K562 (cell line): ENCODE measurements at regions not wholly inside any gene's neighbourhood (a gene's known extent, or its start where the extent isn't known, plus 50 kb on each side); places are given as distances from the start of the nearest gene placed in this dataset.

Experiments
- ARNT ChIP-seq, 2 experiments: fragments of 450-650 bp; IDR thresholded peaks; 2 replicates each; pipeline ENCODE4 v1.6.1; 2016; ENCODE audit warnings: mild to moderate bottlenecking in 1 of 2
- CHD1 ChIP-seq: fragments of 200-600 bp; sonication (generic); IDR thresholded peaks from one replicate; pipeline ENCODE4 v1.6.1; 2012; ENCODE audit warnings: mild to moderate bottlenecking, moderate library complexity, low read length, inconsistent platforms
- E2F5 ChIP-seq: sonication (generic); formaldehyde crosslinking; IDR thresholded peaks from 2 replicates; pipeline ENCODE4 v1.8.0; 2022; ENCODE audit warnings: mild to moderate bottlenecking, missing genetic modification reagents
- EZH2 ChIP-seq: IDR thresholded peaks from 2 replicates; pipeline ENCODE4 v1.6.1; 2012; ENCODE audit warnings: low read depth, mild to moderate bottlenecking, inconsistent platforms, low read length, borderline replicate concordance
- KDM5B ChIP-seq: fragments of 200-600 bp; sonication (generic); IDR thresholded peaks from 2 replicates; pipeline ENCODE4 v1.6.1; 2012; ENCODE audit warnings: low read depth, mild to moderate bottlenecking, moderate library complexity, low read length, control low read depth, inconsistent platforms; ENCODE audit not compliant: insufficient replicate concordance
- POLR2A ChIP-seq: fragments of 450-650 bp; conservative IDR thresholded peaks from 2 replicates; pipeline ENCODE4 v1.6.1; 2016
- REST ChIP-seq, 2 experiments: fragments of 450-650 bp; formaldehyde crosslinking in 1 of 2; IDR thresholded peaks; 2 replicates each; pipeline versions ENCODE4 v1.4.0 to v1.6.1; 2014 to 2020; ENCODE audit warnings: mild to moderate bottlenecking in 2 of 2, borderline replicate concordance in 1 of 2, low read depth in 1 of 2
- RFX5 ChIP-seq: IDR thresholded peaks from 2 replicates; pipeline ENCODE4 v1.6.1; 2011; ENCODE audit warnings: low read depth, mild to moderate bottlenecking, improper control_type of control experiment, low read length
- RFX7 ChIP-seq: fragments of 250-450 bp; sonication (Bioruptor Pico); IDR thresholded peaks from 2 replicates; pipeline ENCODE4 v1.5.1; 2021; ENCODE audit warnings: mild to moderate bottlenecking
- SP1 ChIP-seq: sonication (generic); formaldehyde crosslinking; IDR thresholded peaks from 2 replicates; pipeline ENCODE4 v1.8.1; 2022; ENCODE audit warnings: mild to moderate bottlenecking, missing genetic modification reagents
- STAG1 ChIP-seq: sonication (generic); formaldehyde crosslinking; IDR thresholded peaks from 2 replicates; pipeline ENCODE4 v1.5.0; 2020; ENCODE audit warnings: missing genetic modification reagents, borderline replicate concordance
- ZNF12 ChIP-seq: sonication (generic); formaldehyde crosslinking; IDR thresholded peaks from 2 replicates; pipeline ENCODE4 v1.4.0; 2020; ENCODE audit warnings: mild to moderate bottlenecking, missing genetic modification reagents

- TF ChIP-seq EZH2 = no peak
- no peak for TF ChIP-seq RFX7 (CRISPR knock-in tag)
- TF ChIP-seq E2F5 (CRISPR knock-in tag) = no peak
- no peak for TF ChIP-seq STAG1 (CRISPR knock-in tag)
- no peak for TF ChIP-seq ZNF12 (CRISPR knock-in tag)
- TF ChIP-seq POLR2A = no peak
- no peak for TF ChIP-seq KDM5B
- TF ChIP-seq ARNT (IDR thresholded peaks at IDR 0.05) = no peak
- no peak for TF ChIP-seq SP1 (CRISPR knock-in tag)
- TF ChIP-seq RFX5 = no peak
- TF ChIP-seq CHD1 = no peak
- no peak for TF ChIP-seq REST (IDR thresholded peaks at IDR 0.05; ENCODE audit: borderline replicate concordance)
- no peak for TF ChIP-seq REST (CRISPR knock-in tag; IDR thresholded peaks at IDR 0.05; ENCODE audit: low read depth)
These were observed 96.6 kb upstream of the KCNA4 start for GRCh38 chr11:30113326-30113898.
